Stimulated activated CD8-positive, alpha-beta memory T cell treated with anti-CD3 and anti-CD28 coated beads, Interleukin-4, amount 100 ng/mL, for 48 hours (primary cell): ENCODE measurements at regions not wholly inside any gene's neighbourhood (a gene's known extent, or its start where the extent isn't known, plus 50 kb on each side); places are given as distances from the start of the nearest gene placed in this dataset.
A peak's percentile ranks its signal among the peaks of the same experiment; 100 is the strongest.
"Not testable (repeated sequence)": the region's sequence is repeated elsewhere in the genome, so short reads cannot be mapped to it uniquely, and the experiment has no call there.

Source experiments
- DNase-seq: peaks from one replicate; pipeline ENCODE4 v3.0.0-alpha.2; 2020

DNA sequence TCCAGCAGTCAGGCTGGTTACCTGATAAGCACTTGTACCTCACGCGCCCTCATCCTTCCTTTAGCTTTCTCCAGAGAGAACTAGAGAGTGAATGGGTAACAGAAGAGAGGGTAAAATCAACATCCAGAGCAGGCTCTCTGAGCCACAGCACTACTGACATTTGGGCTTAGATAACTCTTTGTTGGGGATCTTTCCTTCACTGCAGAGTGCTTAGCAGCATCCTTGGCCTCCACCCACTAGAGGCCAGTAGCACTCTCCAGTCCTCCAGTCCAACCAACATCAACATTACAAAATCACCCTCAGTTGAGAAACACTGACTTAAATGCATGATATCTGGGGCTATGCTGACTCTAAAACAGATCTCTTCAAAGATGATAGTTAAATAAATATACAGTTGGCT, 220.7 kb downstream of the TACR3 start:
- DNase-seq = no peak

GRCh38 chr4:103498161-103499070, 221.4 kb downstream of the TACR3 start:
- peak; percentile 31 for DNase-seq

DNA sequence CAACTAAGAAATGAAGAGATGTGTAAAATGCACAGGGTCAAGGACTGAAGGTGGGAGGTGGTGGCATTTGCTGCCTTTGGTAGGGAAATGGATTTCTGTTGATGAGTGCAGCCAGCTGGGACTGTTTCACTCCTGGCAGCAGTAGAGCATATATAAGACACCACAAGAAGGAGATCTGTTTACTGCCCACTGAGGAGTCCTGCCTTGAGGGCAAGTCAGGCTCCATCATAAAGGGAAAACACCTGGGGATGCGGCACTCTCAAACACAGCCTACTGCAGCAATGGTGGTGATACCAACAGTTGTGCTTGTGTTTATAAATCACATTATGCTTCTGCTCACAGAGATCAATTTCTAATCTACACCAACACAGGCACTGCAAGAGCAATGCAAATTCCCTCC, 222.1 kb downstream of the TACR3 start:
- DNase-seq = no peak

- no peak for DNase-seq
These were observed 223.0 kb downstream of the TACR3 start for GRCh38 chr4:103496800-103497199.

- DNase-seq = no peak
These were observed 226.2 kb downstream of the TACR3 start for GRCh38 chr4:103493450-103494159.

DNA sequence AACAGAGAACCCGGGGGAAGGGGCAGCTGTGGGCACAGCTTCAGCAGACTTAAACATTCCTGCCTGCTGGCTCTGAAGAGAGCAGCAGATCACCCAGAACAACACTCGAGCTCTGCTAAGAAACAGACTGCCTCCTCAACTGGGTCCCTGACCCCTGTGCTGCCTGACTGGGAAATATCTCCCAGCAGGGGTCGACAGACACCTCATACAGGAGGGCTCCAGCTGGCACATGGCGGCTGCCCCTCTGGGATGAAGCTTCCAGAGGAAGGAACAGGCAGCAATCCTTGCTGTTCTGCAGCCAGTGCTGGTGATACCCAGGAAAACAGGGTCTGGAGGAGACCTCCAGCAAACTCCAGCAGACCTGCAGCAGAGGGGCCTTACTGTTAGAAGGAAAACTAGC, 234.5 kb downstream of the TACR3 start:
- DNase-seq = not testable (repeated sequence)

DNA sequence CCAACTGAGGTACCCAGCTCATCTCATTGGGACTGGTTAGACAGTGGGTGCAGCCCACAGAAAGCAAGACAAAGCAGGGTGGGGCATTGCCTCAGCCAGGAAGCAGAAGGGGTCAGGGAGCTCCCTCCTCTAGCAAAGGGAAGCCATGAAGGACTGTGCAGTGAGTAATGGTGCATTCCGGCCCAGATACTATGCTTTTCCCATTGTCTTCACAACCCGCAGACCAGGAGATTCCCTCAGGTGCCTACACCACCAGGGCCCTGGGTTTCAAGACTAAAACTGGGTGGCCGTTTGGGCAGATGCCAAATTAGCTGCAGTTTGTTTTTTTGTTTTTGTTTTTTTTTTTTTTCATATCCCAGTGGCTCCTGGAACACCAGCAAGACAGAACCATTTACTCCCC, 235.3 kb downstream of the TACR3 start:
- DNase-seq = no peak

- DNase-seq = no peak
These were observed 236.9 kb downstream of the TACR3 start for GRCh38 chr4:103482893-103483292.

GRCh38 chr4:103482471-103482870, 237.3 kb downstream of the TACR3 start:
- DNase-seq = no peak

DNA sequence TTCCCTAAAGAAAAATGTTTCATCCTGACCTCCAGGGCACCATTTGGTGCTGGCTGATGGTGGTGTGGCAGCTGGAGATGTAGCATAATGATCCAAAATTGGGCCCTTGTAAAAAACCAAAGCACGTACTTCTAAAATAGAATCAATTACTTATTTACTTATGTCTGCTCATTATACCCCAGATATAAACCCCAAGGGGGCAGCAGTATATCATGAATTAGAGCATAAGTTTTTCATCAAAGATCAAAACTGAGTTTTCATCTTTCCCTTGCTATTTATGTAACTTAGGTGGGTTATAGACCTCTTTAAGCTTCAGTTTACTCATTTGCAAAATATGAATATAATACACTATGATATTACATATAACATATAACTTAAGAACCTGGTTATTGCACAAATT, 241.1 kb downstream of the TACR3 start:
- no peak for DNase-seq

- DNase-seq = no peak
These were observed 241.6 kb downstream of the TACR3 start for GRCh38 chr4:103478210-103478609.

GRCh38 chr4:103457566-103457965, 259.4 kb upstream of the CENPE start:
- DNase-seq = no peak

- DNase-seq = no peak
These were observed 253.2 kb upstream of the CENPE start for GRCh38 chr4:103451341-103451740.

- no peak for DNase-seq
These were observed 252.6 kb upstream of the CENPE start for GRCh38 chr4:103450693-103451092.

DNA sequence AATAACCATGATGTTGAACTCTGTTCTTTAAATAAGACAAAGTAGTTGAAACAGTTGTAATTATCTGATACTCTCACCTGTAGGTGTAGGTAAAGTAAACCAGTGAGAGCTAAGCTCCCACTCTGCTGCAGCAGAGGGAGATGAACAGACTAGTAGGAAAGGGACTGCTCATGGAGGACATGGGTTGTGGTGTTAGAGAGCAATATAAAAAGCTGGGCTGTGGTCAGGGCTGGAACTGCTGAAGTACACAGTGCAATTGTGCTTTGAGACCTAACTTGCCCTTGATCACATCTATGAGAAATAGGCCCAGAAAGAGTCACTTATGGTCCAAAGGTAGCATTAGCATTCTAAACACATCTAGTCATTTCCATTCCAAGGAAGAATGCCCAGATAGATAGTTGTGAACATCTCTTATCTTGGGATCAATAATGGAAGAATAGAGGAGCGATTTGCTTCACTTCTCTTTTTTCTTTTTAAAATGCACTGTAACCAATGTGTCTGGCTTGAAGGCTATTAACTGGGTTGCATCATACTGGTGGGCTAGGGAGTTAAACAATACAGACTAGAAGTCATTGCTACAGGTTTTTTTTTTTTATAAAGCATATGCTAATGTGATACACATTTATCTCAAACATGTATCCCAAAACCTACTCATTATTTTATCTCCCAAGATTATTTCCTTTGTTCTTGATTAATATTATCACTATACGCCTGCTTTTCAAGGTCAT, 251.3 kb upstream of the CENPE start:
- no peak for DNase-seq

GRCh38 chr4:103445377-103445776, 247.2 kb upstream of the CENPE start:
- DNase-seq = no peak

- no peak for DNase-seq
These were observed 245.2 kb upstream of the CENPE start for GRCh38 chr4:103443324-103443723.

GRCh38 chr4:103429283-103429682, 231.1 kb upstream of the CENPE start:
- DNase-seq = no peak

DNA sequence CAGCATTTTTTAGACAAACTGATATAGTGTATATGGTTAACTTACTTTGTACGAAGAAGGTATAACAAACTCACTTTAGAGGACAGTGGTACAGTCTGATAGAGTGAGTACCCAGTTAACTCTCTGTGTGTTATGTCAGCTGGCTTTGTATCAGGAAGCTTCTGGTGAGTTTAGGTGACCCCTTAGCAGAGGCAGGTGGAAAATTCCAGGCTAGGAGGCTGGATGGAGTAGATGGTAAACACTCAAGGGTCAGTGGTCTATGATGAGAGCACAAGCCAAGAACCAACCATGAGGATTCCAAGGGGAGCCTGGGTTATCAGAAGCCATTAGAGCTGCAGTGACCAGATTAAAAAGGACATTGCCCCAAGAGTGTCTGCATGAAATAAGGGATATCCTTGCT, 227.3 kb upstream of the CENPE start:
- no peak for DNase-seq

DNA sequence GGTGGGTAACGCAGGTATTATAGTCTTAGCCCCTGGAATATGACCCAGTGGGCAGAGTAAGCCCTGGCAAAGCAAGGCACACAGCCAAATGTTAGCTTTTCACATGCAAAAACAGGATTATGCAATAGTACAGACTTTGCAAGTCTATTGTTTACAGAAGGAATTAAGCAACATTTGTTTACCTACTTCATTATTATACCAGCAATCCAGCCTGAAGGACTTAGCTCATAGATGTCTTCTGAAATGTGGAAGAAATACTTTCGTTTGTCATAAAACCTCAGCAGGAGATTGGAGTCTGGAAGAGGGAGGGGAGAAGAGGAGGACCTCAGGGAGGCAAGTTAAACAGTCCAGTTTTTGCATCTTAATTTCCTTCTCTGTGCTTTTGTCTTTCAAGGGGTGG, 226.7 kb upstream of the CENPE start:
- DNase-seq = no peak

DNA sequence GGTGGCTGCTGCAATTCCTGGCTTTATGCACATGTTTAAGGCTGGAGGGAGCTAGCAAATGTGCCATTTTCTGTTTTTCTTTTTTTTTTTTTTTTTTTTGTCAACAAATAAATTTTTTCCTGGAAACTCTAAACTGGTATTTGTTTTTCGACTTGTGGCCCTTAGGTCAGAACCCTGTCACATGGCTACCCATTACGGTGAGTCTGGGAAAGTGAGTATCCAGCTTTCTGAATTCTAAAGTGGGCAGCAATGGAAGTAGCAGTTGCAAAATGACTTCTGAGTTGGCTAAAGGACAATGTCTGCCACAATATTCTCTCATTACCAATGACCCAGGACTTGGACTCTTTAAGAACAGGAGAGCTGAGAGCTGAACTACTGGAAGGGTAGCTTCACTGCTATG, 225.1 kb upstream of the CENPE start:
- DNase-seq = no peak

DNA sequence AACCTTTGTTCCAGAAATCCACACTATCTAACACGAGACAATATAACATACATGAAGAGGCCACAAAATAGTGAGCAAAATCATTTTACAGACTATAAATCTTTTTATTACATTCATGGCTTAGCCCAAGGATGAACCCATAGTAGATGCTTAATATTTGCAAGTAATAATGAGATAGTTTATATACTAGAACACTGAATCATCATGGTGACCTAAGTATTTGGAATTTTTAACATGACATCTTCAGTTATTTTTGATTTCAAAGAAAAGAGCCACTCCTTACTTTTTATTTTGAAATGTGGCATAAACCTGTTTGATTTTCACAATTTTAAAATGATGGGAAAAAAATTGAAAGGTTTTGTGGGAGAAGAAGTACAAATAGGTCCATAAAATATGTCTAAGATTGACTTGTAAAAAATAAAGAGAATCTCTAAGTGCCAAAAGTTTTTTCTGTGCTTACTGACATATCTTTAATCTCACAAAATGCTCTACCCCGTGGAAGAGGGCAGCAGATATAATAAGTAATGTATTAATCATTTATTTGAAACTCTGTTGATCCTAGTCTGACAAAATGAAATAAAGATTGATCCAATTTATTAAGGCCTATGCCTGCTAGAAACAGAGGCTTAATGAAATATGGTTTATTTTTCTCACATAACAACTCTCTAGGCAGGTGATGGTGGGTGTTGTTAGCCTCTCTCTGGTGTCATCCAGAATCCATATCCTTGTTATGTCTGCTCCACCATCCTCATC, 224.5 kb upstream of the CENPE start:
- no peak for DNase-seq

- no peak for DNase-seq
These were observed 217.7 kb upstream of the CENPE start for GRCh38 chr4:103415801-103416200.
